ENCODE measurements at regions not wholly inside any gene's neighbourhood (a gene's known extent, or its start where the extent isn't known, plus 50 kb on each side); places are given as distances from the start of the nearest gene placed in this dataset.

- TF ChIP-seq CTCF (IDR thresholded peaks at IDR 0.05) (no peak), POLR2AphosphoS5 (IDR thresholded peaks at IDR 0.05; ENCODE audit: insufficient read depth in 1 of 2, low read depth in 1 of 2) (no peak), POLR2A (IDR thresholded peaks at IDR 0.05) (no peak)
Observed at GRCh38 chr3:117254985-117255384, 545.4 kb downstream of the TUSC7 start.
